Neural cell (in vitro differentiated cells): ENCODE measurements at regions not wholly inside any gene's neighbourhood (a gene's known extent, or its start where the extent isn't known, plus 50 kb on each side); places are given as distances from the start of the nearest gene placed in this dataset.

ENCODE experiments used
- EP300 ChIP-seq: fragments of 450-650 bp; conservative IDR thresholded peaks from 2 replicates; pipeline ENCODE4 v1.6.1; 2014; ENCODE audit warnings: antibody characterized with exemption, mild to moderate bottlenecking, moderate library complexity; ENCODE audit not compliant: poor library complexity, severe bottlenecking
- EZH2 ChIP-seq: fragments of 200-600, 300-800 bp; shearing (Covaris generic), sonication (generic); IDR thresholded peaks from 2 replicates; pipeline ENCODE4 v1.6.1; 2014; ENCODE audit warnings: antibody characterized with exemption, low read length, borderline replicate concordance, mild to moderate bottlenecking; ENCODE audit not compliant: insufficient read depth, poor library complexity, severe bottlenecking
- MXI1 ChIP-seq: fragments of 450-650 bp; conservative IDR thresholded peaks from 2 replicates; pipeline ENCODE4 v1.6.1; 2014; ENCODE audit warnings: antibody characterized with exemption, mild to moderate bottlenecking; ENCODE audit not compliant: poor library complexity, severe bottlenecking
- POLR2AphosphoS5 ChIP-seq: IDR thresholded peaks from 2 replicates; pipeline ENCODE4 v1.6.1; 2012
- REST ChIP-seq: IDR thresholded peaks from 2 replicates; pipeline ENCODE4 v1.6.1; 2012; ENCODE audit warnings: borderline replicate concordance
- SMC3 ChIP-seq: fragments of 450-650 bp; conservative IDR thresholded peaks from 2 replicates; pipeline ENCODE4 v1.6.1; 2014; ENCODE audit warnings: antibody characterized with exemption, mild to moderate bottlenecking, moderate library complexity; ENCODE audit not compliant: poor library complexity
- TF ChIP-seq, protein P1 (sequence below): fragments of 450-650 bp; IDR thresholded peaks from 2 replicates; pipeline ENCODE4 v1.5.1; 2014; ENCODE audit warnings: antibody characterized with exemption, mild to moderate bottlenecking, moderate library complexity; ENCODE audit not compliant: poor library complexity, severe bottlenecking

DNA sequence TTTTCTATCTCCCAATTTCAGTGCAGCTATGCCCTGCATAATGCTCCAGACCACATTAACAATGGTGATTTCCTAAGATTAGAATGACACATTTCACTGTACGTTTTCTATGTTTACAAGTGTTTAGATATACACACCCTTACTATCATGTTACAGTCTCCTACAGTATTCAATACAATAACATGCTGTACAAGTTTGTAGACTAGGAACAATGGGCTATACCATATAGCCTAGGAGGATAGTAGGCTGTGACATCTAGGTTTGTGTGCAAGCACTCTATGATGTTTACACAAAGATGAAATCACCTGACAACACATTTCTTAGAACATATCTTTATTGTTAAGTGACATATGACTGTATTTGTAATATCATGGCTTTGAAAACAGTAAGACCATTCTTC lies 1435.6 kb upstream of the NUDT12 start:
- TF ChIP-seq, protein P1, sequence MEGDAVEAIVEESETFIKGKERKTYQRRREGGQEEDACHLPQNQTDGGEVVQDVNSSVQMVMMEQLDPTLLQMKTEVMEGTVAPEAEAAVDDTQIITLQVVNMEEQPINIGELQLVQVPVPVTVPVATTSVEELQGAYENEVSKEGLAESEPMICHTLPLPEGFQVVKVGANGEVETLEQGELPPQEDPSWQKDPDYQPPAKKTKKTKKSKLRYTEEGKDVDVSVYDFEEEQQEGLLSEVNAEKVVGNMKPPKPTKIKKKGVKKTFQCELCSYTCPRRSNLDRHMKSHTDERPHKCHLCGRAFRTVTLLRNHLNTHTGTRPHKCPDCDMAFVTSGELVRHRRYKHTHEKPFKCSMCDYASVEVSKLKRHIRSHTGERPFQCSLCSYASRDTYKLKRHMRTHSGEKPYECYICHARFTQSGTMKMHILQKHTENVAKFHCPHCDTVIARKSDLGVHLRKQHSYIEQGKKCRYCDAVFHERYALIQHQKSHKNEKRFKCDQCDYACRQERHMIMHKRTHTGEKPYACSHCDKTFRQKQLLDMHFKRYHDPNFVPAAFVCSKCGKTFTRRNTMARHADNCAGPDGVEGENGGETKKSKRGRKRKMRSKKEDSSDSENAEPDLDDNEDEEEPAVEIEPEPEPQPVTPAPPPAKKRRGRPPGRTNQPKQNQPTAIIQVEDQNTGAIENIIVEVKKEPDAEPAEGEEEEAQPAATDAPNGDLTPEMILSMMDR: no peak
- no peak for TF ChIP-seq EZH2
- TF ChIP-seq MXI1: no peak
- no peak for TF ChIP-seq SMC3
- no peak for TF ChIP-seq EP300
- TF ChIP-seq REST: no peak
- no peak for TF ChIP-seq POLR2AphosphoS5
